PC-9 (cell line): ENCODE measurements at regions not wholly inside any gene's neighbourhood (a gene's known extent, or its start where the extent isn't known, plus 50 kb on each side); places are given as distances from the start of the nearest gene placed in this dataset.

ENCODE experiments used
- CTCF ChIP-seq: fragments of 200-600 bp; sonication (generic); conservative IDR thresholded peaks from 2 replicates; pipeline ENCODE4 v1.6.1; 2017; ENCODE audit warnings: mixed run types, antibody characterized with exemption, mild to moderate bottlenecking, moderate library complexity
- EZH2 ChIP-seq: fragments of 200-600 bp; sonication (generic); IDR thresholded peaks from 2 replicates; pipeline ENCODE4 v1.8.0; 2017; ENCODE audit warnings: antibody characterized with exemption, low read depth

- TF ChIP-seq CTCF (no peak), EZH2 (no peak)
These were observed 77.9 kb upstream of the RAB27B start for GRCh38 chr18:54750350-54750749.
